Naive thymus-derived CD4-positive, alpha-beta T cell (primary cell): ENCODE measurements at regions not wholly inside any gene's neighbourhood (a gene's known extent, or its start where the extent isn't known, plus 50 kb on each side); places are given as distances from the start of the nearest gene placed in this dataset.

Source experiments
- ATAC-seq: fragments of 150-1000 bp; cut with Tn5 transposase; 2 replicates; pipeline ENCODE4 v1.10.0; 2021; ENCODE audit warnings: mild to moderate bottlenecking, moderate library complexity
- CTCF ChIA-PET: fragments of 350-600 bp; sonication (Branson Sonifier 250); formaldehyde crosslinking; loops from one replicate; lab custom pipeline; 2021; ENCODE audit warnings: antibody characterized with exemption; lab: Charles Lee
- POLR2A ChIA-PET: fragments of 350-600 bp; sonication (Branson Sonifier 250); formaldehyde crosslinking; loops from one replicate; lab custom pipeline; 2021; ENCODE audit warnings: antibody characterized with exemption, inconsistent platforms; lab: Charles Lee
- DNase-seq, 9 donors: peaks; one replicate each; pipeline versions ENCODE4 v3.0.0 to v3.0.0-alpha.2; 2020 to 2022; ENCODE audit warnings: mixed read lengths in 1 of 9
- H3K27ac ChIP-seq: one replicate; pipeline ENCODE4 v1.7.0; 2013; ENCODE audit warnings: mild to moderate bottlenecking, low read depth, low read length, moderate library complexity
- H3K27me3 ChIP-seq, 2 donors: one replicate each; pipeline ENCODE4 v1.7.0; 2013; ENCODE audit warnings: low read length in 2 of 2, mild to moderate bottlenecking in 2 of 2, moderate library complexity in 2 of 2; ENCODE audit not compliant: control insufficient read depth in 2 of 2, insufficient read depth in 2 of 2
- H3K36me3 ChIP-seq, 3 experiments: 1 replicate in 2 of 3; 2 replicates in 1 of 3; pipeline ENCODE4 v1.7.0; 2013; ENCODE audit warnings: low read length in 3 of 3, mild to moderate bottlenecking in 3 of 3, moderate library complexity in 1 of 3; ENCODE audit not compliant: insufficient read depth in 3 of 3, control insufficient read depth in 2 of 3
- H3K4me1 ChIP-seq, 2 donors: one replicate each; pipeline ENCODE4 v1.7.0; 2013; ENCODE audit warnings: low read length in 2 of 2, mild to moderate bottlenecking in 2 of 2, moderate library complexity in 1 of 2; ENCODE audit not compliant: control insufficient read depth in 2 of 2, insufficient read depth in 2 of 2
- H3K4me3 ChIP-seq: 2 replicates; pipeline ENCODE4 v1.7.0; 2013; ENCODE audit warnings: mild to moderate bottlenecking, low read length
- H3K9me3 ChIP-seq, 3 experiments: 1 replicate in 2 of 3; 2 replicates in 1 of 3; pipeline ENCODE4 v1.7.0; 2013; ENCODE audit warnings: low read length in 3 of 3; ENCODE audit not compliant: control insufficient read depth in 2 of 3
- H3K27ac Mint-ChIP-seq, 9 donors: one replicate each; pipeline ENCODE4 v1.8.0; 2020 to 2022; ENCODE audit warnings: mixed read lengths in 9 of 9, mild to moderate bottlenecking in 8 of 9, moderate library complexity in 5 of 9, inconsistent platforms in 2 of 9
- H3K27me3 Mint-ChIP-seq, 5 donors: one replicate each; pipeline ENCODE4 v1.8.0; 2021 to 2022; ENCODE audit warnings: mixed read lengths in 5 of 5, mild to moderate bottlenecking in 1 of 5
- H3K36me3 Mint-ChIP-seq, 5 donors: one replicate each; pipeline ENCODE4 v1.8.0; 2020 to 2022; ENCODE audit warnings: mixed read lengths in 5 of 5, mild to moderate bottlenecking in 3 of 5, inconsistent platforms in 1 of 5
- H3K4me1 Mint-ChIP-seq, 7 donors: one replicate each; pipeline ENCODE4 v1.8.0; 2020 to 2022; ENCODE audit warnings: mixed read lengths in 7 of 7, mild to moderate bottlenecking in 3 of 7, inconsistent platforms in 1 of 7
- H3K4me3 Mint-ChIP-seq, 10 donors: one replicate each; pipeline ENCODE4 v1.8.0; 2020 to 2022; ENCODE audit warnings: mild to moderate bottlenecking in 10 of 10, mixed read lengths in 10 of 10, moderate library complexity in 6 of 10, inconsistent platforms in 2 of 10
- H3K9me3 Mint-ChIP-seq, 11 donors: one replicate each; pipeline ENCODE4 v1.8.0; 2020 to 2022; ENCODE audit warnings: mixed read lengths in 11 of 11, mild to moderate bottlenecking in 4 of 11, inconsistent platforms in 1 of 11, moderate library complexity in 1 of 11
- intact Hi-C, 2 donors: fragments of 100-400 bp; cut with micrococcal nuclease; formaldehyde crosslinking; loops; one replicate each; pipeline ENCODE4 v1.15.1; 2023

- no peaks in the 10 kb centered on the region for H3K9me3 ChIP-seq
- H3K4me1 Mint-ChIP-seq, result no peaks in the 10 kb centered on the region
- H3K27ac ChIP-seq, result no peak overlapping the region
- DNase-seq, result no peak
- CTCF ChIA-PET, result no interaction called here
- no peaks in the 10 kb centered on the region for H3K4me1 ChIP-seq
- no peaks in the 10 kb centered on the region for H3K36me3 ChIP-seq
- intact Hi-C loops, result no loop called here
- H3K27me3 ChIP-seq, result peaks cover 0 to 4% of the 10 kb centered on the region in 2 donors
- H3K9me3 Mint-ChIP-seq, result peaks cover 0 to 3% (median 0%) of the 10 kb centered on the region in 11 donors
- no peaks in the 10 kb centered on the region for H3K36me3 Mint-ChIP-seq
- no peak for ATAC-seq
- POLR2A ChIA-PET, result no interaction called here
- peaks cover 18 to 39% (median 25%) of the 10 kb centered on the region in 5 donors for H3K27me3 Mint-ChIP-seq
- H3K27ac Mint-ChIP-seq, result no peak overlapping the region
- H3K4me3 Mint-ChIP-seq, result no peak overlapping the region
- no peak overlapping the region for H3K4me3 ChIP-seq
Measured at GRCh38 chr10:10869592-10869991, 148.1 kb upstream of the CELF2 start.

GRCh38 chr10:10870523-10871241 is 147.0 kb upstream of the CELF2 start:
- Histone ChIP-seq H3K27ac (no peak overlapping the region), H3K9me3 (no peaks in the 10 kb centered on the region), H3K27me3 (peaks cover 0 to 4% of the 10 kb centered on the region in 2 donors), H3K4me1 (no peaks in the 10 kb centered on the region), H3K4me3 (no peak overlapping the region), H3K36me3 (no peaks in the 10 kb centered on the region)
- peaks cover 18 to 42% (median 24%) of the 10 kb centered on the region in 5 donors for H3K27me3 Mint-ChIP-seq
- H3K4me3 Mint-ChIP-seq, result no peak overlapping the region
- intact Hi-C loops, result loop anchor here in 1 of 2 donors (10.0 kb wide), 1 partner anchor 56 kb away; no protein-coding TSS in a partner anchor
- no peaks in the 10 kb centered on the region for H3K4me1 Mint-ChIP-seq
- ChIA-PET CTCF (interaction anchor here (0.6 to 0.8 kb wide), 2 partner anchors 52 to 85 kb away, joined by 3 to 4 read pairs; no protein-coding TSS in a partner anchor), POLR2A (no interaction called here)
- no peak for ATAC-seq
- H3K36me3 Mint-ChIP-seq, result no peaks in the 10 kb centered on the region
- H3K27ac Mint-ChIP-seq, result no peak overlapping the region
- peaks cover 0 to 3% (median 0%) of the 10 kb centered on the region in 11 donors for H3K9me3 Mint-ChIP-seq
- no peak for DNase-seq

- H3K9me3 Mint-ChIP-seq, result peaks cover 0 to 3% (median 0%) of the 10 kb centered on the region in 11 donors
- ATAC-seq (no peak), DNase-seq (no peak)
- H3K27me3 Mint-ChIP-seq, result peaks cover 18 to 44% (median 24%) of the 10 kb centered on the region in 5 donors
- H3K36me3 Mint-ChIP-seq, result no peaks in the 10 kb centered on the region
- POLR2A ChIA-PET, result no interaction called here
- Histone ChIP-seq H3K4me1 (no peaks in the 10 kb centered on the region), H3K9me3 (no peaks in the 10 kb centered on the region), H3K36me3 (no peaks in the 10 kb centered on the region), H3K4me3 (no peak overlapping the region), H3K27me3 (peaks cover 0 to 4% of the 10 kb centered on the region in 2 donors), H3K27ac (no peak overlapping the region)
- H3K4me3 Mint-ChIP-seq, result no peak overlapping the region
- no peaks in the 10 kb centered on the region for H3K4me1 Mint-ChIP-seq
- H3K27ac Mint-ChIP-seq, result no peak overlapping the region
- intact Hi-C loops, result loop anchor here in 1 of 2 donors (10.0 kb wide), 1 partner anchor 57 kb away; no protein-coding TSS in a partner anchor
- CTCF ChIA-PET, result interaction anchor here (0.6 to 0.8 kb wide), 2 partner anchors 53 to 85 kb away, joined by 3 to 4 read pairs; no protein-coding TSS in a partner anchor
Measured at GRCh38 chr10:10871352-10871751, 146.3 kb upstream of the CELF2 start.

- Mint-ChIP-seq H3K36me3 (no peaks in the 10 kb centered on the region), H3K27ac (no peak overlapping the region), H3K27me3 (peaks cover 18 to 44% (median 27%) of the 10 kb centered on the region in 5 donors), H3K9me3 (peaks cover 0 to 3% (median 0%) of the 10 kb centered on the region in 11 donors), H3K4me1 (no peaks in the 10 kb centered on the region), H3K4me3 (no peak overlapping the region)
- Histone ChIP-seq H3K4me1 (no peaks in the 10 kb centered on the region), H3K27ac (no peak overlapping the region), H3K36me3 (no peaks in the 10 kb centered on the region), H3K27me3 (peaks cover 0 to 4% of the 10 kb centered on the region in 2 donors), H3K9me3 (no peaks in the 10 kb centered on the region), H3K4me3 (no peak overlapping the region)
- intact Hi-C loops, result loop anchor here in 1 of 2 donors (10.0 kb wide), 1 partner anchor 57 kb away; no protein-coding TSS in a partner anchor
- CTCF ChIA-PET, result no interaction called here
- POLR2A ChIA-PET, result no interaction called here
- ATAC-seq (no peak), DNase-seq (no peak)
Measured at GRCh38 chr10:10872035-10872673, 145.5 kb upstream of the CELF2 start.

GRCh38 chr10:10872764-10873163 is 144.9 kb upstream of the CELF2 start:
- POLR2A ChIA-PET, result no interaction called here
- H3K4me3 ChIP-seq, result no peak overlapping the region
- intact Hi-C loops, result loop anchor here in 1 of 2 donors (10.0 kb wide), 1 partner anchor 58 kb away; no protein-coding TSS in a partner anchor
- no peak overlapping the region for H3K27ac ChIP-seq
- Mint-ChIP-seq H3K27me3 (peaks cover 18 to 43% (median 27%) of the 10 kb centered on the region in 5 donors), H3K4me3 (no peak overlapping the region), H3K4me1 (no peaks in the 10 kb centered on the region), H3K36me3 (no peaks in the 10 kb centered on the region), H3K27ac (no peak overlapping the region), H3K9me3 (peaks cover 0 to 3% (median 0%) of the 10 kb centered on the region in 11 donors)
- H3K27me3 ChIP-seq, result peaks cover 0 to 4% of the 10 kb centered on the region in 2 donors
- CTCF ChIA-PET, result no interaction called here
- ATAC-seq, result no peak
- no peaks in the 10 kb centered on the region for H3K36me3 ChIP-seq
- H3K4me1 ChIP-seq, result no peaks in the 10 kb centered on the region
- DNase-seq, result no peak
- no peaks in the 10 kb centered on the region for H3K9me3 ChIP-seq

- Mint-ChIP-seq H3K36me3 (no peaks in the 10 kb centered on the region), H3K4me3 (no peak overlapping the region), H3K27me3 (peaks cover 18 to 41% (median 27%) of the 10 kb centered on the region in 5 donors), H3K9me3 (peaks cover 0 to 3% (median 0%) of the 10 kb centered on the region in 11 donors), H3K27ac (no peak overlapping the region), H3K4me1 (no peaks in the 10 kb centered on the region)
- H3K9me3 ChIP-seq, result no peaks in the 10 kb centered on the region
- no peaks in the 10 kb centered on the region for H3K36me3 ChIP-seq
- H3K4me3 ChIP-seq, result no peak overlapping the region
- POLR2A ChIA-PET, result no interaction called here
- H3K27me3 ChIP-seq, result peaks cover 0 to 4% of the 10 kb centered on the region in 2 donors
- ATAC-seq (no peak), DNase-seq (no peak)
- H3K27ac ChIP-seq, result no peak overlapping the region
- no peaks in the 10 kb centered on the region for H3K4me1 ChIP-seq
- CTCF ChIA-PET, result no interaction called here
- intact Hi-C loops, result loop anchor here in 1 of 2 donors (10.0 kb wide), 1 partner anchor 58 kb away; no protein-coding TSS in a partner anchor
Measured at GRCh38 chr10:10873289-10873688, 144.4 kb upstream of the CELF2 start.
